K562 (cell line): ENCODE measurements at regions not wholly inside any gene's neighbourhood (a gene's known extent, or its start where the extent isn't known, plus 50 kb on each side); places are given as distances from the start of the nearest gene placed in this dataset.

Experiments used
- ARID2 ChIP-seq: fragments of 450-650 bp; IDR thresholded peaks from 2 replicates; pipeline ENCODE4 v1.6.1; 2017; ENCODE audit warnings: antibody characterized with exemption, mild to moderate bottlenecking
- CHD4 ChIP-seq: fragments of 200-600 bp; sonication (generic); IDR thresholded peaks from 3 replicates; pipeline ENCODE4 v1.6.1; 2012; ENCODE audit warnings: low read depth, mild to moderate bottlenecking, mixed read lengths, low read length, inconsistent platforms; ENCODE audit not compliant: insufficient read depth, insufficient replicate concordance, poor library complexity, severe bottlenecking
- E2F6 ChIP-seq, 2 experiments: IDR thresholded peaks; 2 replicates each; pipeline ENCODE4 v1.6.1; 2011; ENCODE audit warnings: borderline replicate concordance in 1 of 2, control low read depth in 1 of 2, low read depth in 1 of 2, low read length in 1 of 2, mild to moderate bottlenecking in 1 of 2, mixed read lengths in 1 of 2, moderate library complexity in 1 of 2; ENCODE audit not compliant: insufficient read depth in 1 of 2, insufficient read length in 1 of 2, poor library complexity in 1 of 2, severe bottlenecking in 1 of 2; ENCODE audit errors: extremely low read depth in 1 of 2
- EP300 ChIP-seq: IDR thresholded peaks from 2 replicates; pipeline ENCODE4 v1.6.1; 2012; ENCODE audit warnings: low read length, improper control_type of control experiment
- FOXA1 ChIP-seq: fragments of 450-650 bp; IDR thresholded peaks from 2 replicates; pipeline ENCODE4 v1.6.1; 2016; ENCODE audit warnings: mild to moderate bottlenecking, borderline replicate concordance
- FOXJ2 ChIP-seq: fragments of 200-800 bp; sonication (Bioruptor generic); IDR thresholded peaks from 2 replicates; pipeline ENCODE4 v1.6.1; 2016; ENCODE audit warnings: missing genetic modification characterization, missing compliant biosample characterization
- GABPB1 ChIP-seq: sonication (generic); formaldehyde crosslinking; IDR thresholded peaks from 2 replicates; pipeline ENCODE4 v1.8.0; 2022; ENCODE audit warnings: mild to moderate bottlenecking, missing genetic modification reagents
- HDGF ChIP-seq: fragments of 450-650 bp; IDR thresholded peaks from 2 replicates; pipeline ENCODE4 v1.6.1; 2016
- HMGXB4 ChIP-seq: sonication (generic); formaldehyde crosslinking; IDR thresholded peaks from 2 replicates; pipeline ENCODE4 v1.8.1; 2023; ENCODE audit warnings: mild to moderate bottlenecking, missing genetic modification reagents
- HNRNPL ChIP-seq: fragments of 200-400 bp; formaldehyde crosslinking; IDR thresholded peaks from 2 replicates; pipeline ENCODE4 v1.6.1; 2017; ENCODE audit warnings: low read depth, mild to moderate bottlenecking, low read length
- JUNB ChIP-seq: fragments of 450-650 bp; formaldehyde crosslinking; conservative IDR thresholded peaks from 2 replicates; pipeline ENCODE4 v1.4.0; 2020; ENCODE audit warnings: mild to moderate bottlenecking
- KDM1A ChIP-seq, 2 experiments: fragments of 450-650 bp; IDR thresholded peaks; 2 replicates each; pipeline ENCODE4 v1.6.1; 2016; ENCODE audit warnings: mild to moderate bottlenecking in 2 of 2
- MTA3 ChIP-seq: fragments of 450-650 bp; formaldehyde crosslinking; IDR thresholded peaks from 2 replicates; pipeline ENCODE4 v1.6.1; 2017; ENCODE audit warnings: mild to moderate bottlenecking, borderline replicate concordance
- PCBP1 ChIP-seq: fragments of 200-400 bp; formaldehyde crosslinking; IDR thresholded peaks from 2 replicates; pipeline ENCODE4 v1.6.1; 2018; ENCODE audit warnings: mild to moderate bottlenecking, low read depth, low read length; ENCODE audit not compliant: poor library complexity, severe bottlenecking
- POLR2A ChIP-seq: fragments of 450-650 bp; conservative IDR thresholded peaks from 2 replicates; pipeline ENCODE4 v1.6.1; 2016
- RAD51 ChIP-seq: fragments of 450-650 bp; IDR thresholded peaks from 2 replicates; pipeline ENCODE4 v1.7.1; 2016; ENCODE audit warnings: low read depth, mild to moderate bottlenecking, borderline replicate concordance
- RBM15 ChIP-seq: fragments of 200-400 bp; formaldehyde crosslinking; IDR thresholded peaks from 2 replicates; pipeline ENCODE4 v1.6.1; 2018; ENCODE audit warnings: mild to moderate bottlenecking, low read length, moderate library complexity; ENCODE audit not compliant: insufficient read depth
- SIRT6 ChIP-seq: IDR thresholded peaks from one replicate; pipeline ENCODE4 v1.6.1; 2012; ENCODE audit warnings: low read depth, mild to moderate bottlenecking, control low read depth, inconsistent platforms, low read length, moderate library complexity
- SMC3 ChIP-seq: conservative IDR thresholded peaks from 2 replicates; pipeline ENCODE4 v1.6.1; 2011; ENCODE audit warnings: low read depth, low read length, improper control_type of control experiment; ENCODE audit not compliant: insufficient read depth
- TEAD2 ChIP-seq: fragments of 450-650 bp; IDR thresholded peaks from 2 replicates; pipeline ENCODE4 v1.6.1; 2016; ENCODE audit warnings: missing genetic modification characterization, control low read depth, missing compliant biosample characterization
- THRA ChIP-seq: fragments of 450-650 bp; IDR thresholded peaks from 2 replicates; pipeline ENCODE4 v1.6.1; 2017; ENCODE audit warnings: mild to moderate bottlenecking, moderate library complexity
- XRCC3 ChIP-seq: fragments of 450-650 bp; IDR thresholded peaks from 2 replicates; pipeline ENCODE4 v1.6.1; 2017; ENCODE audit warnings: mild to moderate bottlenecking, moderate library complexity
- ZBTB8A ChIP-seq: fragments of 450-650 bp; IDR thresholded peaks from 2 replicates; pipeline ENCODE4 v1.6.1; 2018; ENCODE audit warnings: mild to moderate bottlenecking, moderate library complexity; ENCODE audit not compliant: partially characterized antibody
- ZNF134 ChIP-seq: fragments of 250-450 bp; sonication (Bioruptor Pico); conservative IDR thresholded peaks from 2 replicates; pipeline ENCODE4 v1.4.0; 2020
- ZNF174 ChIP-seq: fragments of 250-450 bp; sonication (Bioruptor Pico); IDR thresholded peaks from 2 replicates; pipeline ENCODE4 v1.4.0; 2020; ENCODE audit warnings: mild to moderate bottlenecking
- ZNF436 ChIP-seq: fragments of 250-450, 450-650 bp; sonication (Bioruptor Pico); formaldehyde crosslinking; IDR thresholded peaks from 2 replicates; pipeline ENCODE4 v1.7.0; 2020; ENCODE audit warnings: mild to moderate bottlenecking
- ZNF507 ChIP-seq: conservative IDR thresholded peaks from 2 replicates; pipeline ENCODE4 v1.6.1; 2017; ENCODE audit warnings: missing genetic modification characterization, missing compliant biosample characterization

- TF ChIP-seq ARID2 (no peak), KDM1A (IDR thresholded peaks at IDR 0.05) (no peak), TEAD2 (tag) (peak; percentile 77; the same call in 1 of the 2 replicates), ZNF174 (CRISPR knock-in tag) (no peak), XRCC3 (no peak), PCBP1 (no peak), RAD51 (peak; percentile 89), SMC3 (no peak), THRA (no peak), HNRNPL (no peak), GABPB1 (no peak; the same call in 1 of the 2 replicates), E2F6 (IDR thresholded peaks at IDR 0.05; ENCODE audit: borderline replicate concordance in 1 of 2, extremely low read depth in 1 of 2, insufficient read depth in 1 of 2, insufficient read length in 1 of 2, low read depth in 1 of 2, low read length in 1 of 2, poor library complexity in 1 of 2, severe bottlenecking in 1 of 2) (peak; percentile 76 to 96), EP300 (peak; percentile 35; the same call in 1 of the 2 replicates), CHD4 (peak; percentile 10), ZNF436 (CRISPR knock-in tag) (peak; percentile 64), POLR2A (no peak; the same call in 1 of the 2 replicates), MTA3 (no peak), HDGF (no peak), FOXA1 (no peak), ZNF507 (tag) (no peak), FOXJ2 (tag) (no peak), HMGXB4 (no peak), SIRT6 (no peak), ZBTB8A (peak; percentile 48), RBM15 (no peak), JUNB (peak; percentile 63), ZNF134 (CRISPR knock-in tag) (peak; percentile 45; the same call in 1 of the 2 replicates)
Measured at GRCh38 chr7:106569500-106569929, 91.4 kb downstream of the CCDC71L start (continued).
